SK-N-MC (cell line): ENCODE measurements at regions not wholly inside any gene's neighbourhood (a gene's known extent, or its start where the extent isn't known, plus 50 kb on each side); places are given as distances from the start of the nearest gene placed in this dataset.
A peak's percentile ranks its signal among the peaks of the same experiment; 100 is the strongest.

Experiments
- DNase-seq: peaks from one replicate; pipeline ENCODE4 v3.0.0-alpha.2; 2011; ENCODE audit warnings: low read depth, low spot score
- H3K27ac ChIP-seq: fragments of 200-600 bp; sonication (generic); 2 replicates; pipeline ENCODE4 v1.5.1; 2016; ENCODE audit warnings: mixed run types
- H3K36me3 ChIP-seq: fragments of 200-600 bp; sonication (generic); 2 replicates; pipeline ENCODE4 v1.6.1; 2017; ENCODE audit warnings: antibody characterized with exemption, low read length, mixed read lengths; ENCODE audit not compliant: insufficient read depth
- H3K4me3 ChIP-seq: fragments of 200-600 bp; sonication (generic); 2 replicates; pipeline ENCODE4 v1.5.1; 2016
- H3K9ac ChIP-seq: fragments of 200-600 bp; sonication (generic); 2 replicates; pipeline ENCODE4 v1.8.0; 2017; ENCODE audit warnings: mixed run types, mixed read lengths; ENCODE audit not compliant: insufficient read length
- H3K9me3 ChIP-seq: fragments of 200-600 bp; sonication (generic); 2 replicates; pipeline ENCODE4 v1.6.1; 2017; ENCODE audit warnings: low read depth, mild to moderate bottlenecking, antibody characterized with exemption, low read length, moderate library complexity, mixed read lengths
- EZH2 ChIP-seq: fragments of 200-600 bp; sonication (generic); IDR thresholded peaks from one replicate; pipeline ENCODE4 v1.6.1; 2017; ENCODE audit warnings: antibody characterized with exemption
- FOXP2 ChIP-seq: optimal IDR thresholded peaks from 2 replicates; pipeline ENCODE3; 2011; ENCODE audit warnings: mild to moderate bottlenecking, moderate library complexity; ENCODE audit not compliant: insufficient read depth; ENCODE audit errors: extremely low read length, control extremely low read depth
- POLR2AphosphoS5 ChIP-seq: IDR thresholded peaks from 2 replicates; pipeline ENCODE4 v1.6.1; 2012; ENCODE audit warnings: mild to moderate bottlenecking, low read depth, low read length, borderline replicate concordance

DNA sequence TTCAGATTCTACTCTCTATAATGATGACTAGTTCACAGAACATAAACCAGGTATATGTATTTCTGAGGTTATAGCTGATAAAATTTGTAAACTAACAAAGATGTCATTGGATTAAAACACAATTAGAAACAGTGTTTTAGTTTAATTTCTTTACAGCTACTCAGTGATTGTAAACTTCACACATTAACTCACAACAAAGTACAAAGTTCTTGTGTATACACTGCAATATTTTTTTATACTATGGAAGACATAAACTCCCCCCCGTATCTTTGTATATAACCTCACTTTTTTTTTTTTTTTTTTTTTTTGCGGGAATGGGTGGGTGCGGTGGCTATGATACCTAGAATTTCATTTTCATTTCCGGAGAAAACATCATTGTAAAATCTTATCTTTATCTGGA lies 1043.2 kb downstream of the PCDH18 start:
- H3K9me3 ChIP-seq, result no peaks in the 10 kb centered on the region; the same call in 1 of the 2 replicates
- no peak overlapping the region for H3K27ac ChIP-seq
- no peak for DNase-seq
- H3K4me3 ChIP-seq, result no peak overlapping the region
- no peak overlapping the region for H3K9ac ChIP-seq
- no peaks in the 10 kb centered on the region for H3K36me3 ChIP-seq
- no peak for TF ChIP-seq EZH2
- no peak for TF ChIP-seq FOXP2
- TF ChIP-seq POLR2AphosphoS5, result no peak

DNA sequence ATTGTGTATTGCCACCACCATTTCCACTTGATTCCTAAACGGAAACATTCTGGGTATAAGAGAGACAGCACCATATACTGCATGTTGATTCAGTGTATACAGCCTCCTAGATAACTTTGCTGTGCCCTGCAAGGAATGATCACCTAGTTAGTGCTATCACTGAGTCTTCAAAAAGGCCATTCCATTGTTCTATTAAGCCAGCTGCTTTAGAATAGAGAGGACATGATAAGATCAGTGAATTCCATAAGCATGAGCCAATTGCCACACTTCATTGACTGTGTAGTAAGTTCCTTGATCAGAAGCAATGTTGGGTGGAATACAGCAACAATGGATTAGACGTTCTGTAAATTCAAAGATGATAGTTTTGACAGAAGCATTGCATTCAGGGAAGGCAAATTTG lies 1047.3 kb downstream of the PCDH18 start:
- Histone ChIP-seq H3K27ac (no peak overlapping the region), H3K9me3 (no peaks in the 10 kb centered on the region; the same call in 1 of the 2 replicates), H3K36me3 (no peaks in the 10 kb centered on the region), H3K4me3 (no peak overlapping the region), H3K9ac (no peak overlapping the region)
- TF ChIP-seq EZH2 (no peak), FOXP2 (no peak), POLR2AphosphoS5 (no peak)
- DNase-seq, result no peak

DNA sequence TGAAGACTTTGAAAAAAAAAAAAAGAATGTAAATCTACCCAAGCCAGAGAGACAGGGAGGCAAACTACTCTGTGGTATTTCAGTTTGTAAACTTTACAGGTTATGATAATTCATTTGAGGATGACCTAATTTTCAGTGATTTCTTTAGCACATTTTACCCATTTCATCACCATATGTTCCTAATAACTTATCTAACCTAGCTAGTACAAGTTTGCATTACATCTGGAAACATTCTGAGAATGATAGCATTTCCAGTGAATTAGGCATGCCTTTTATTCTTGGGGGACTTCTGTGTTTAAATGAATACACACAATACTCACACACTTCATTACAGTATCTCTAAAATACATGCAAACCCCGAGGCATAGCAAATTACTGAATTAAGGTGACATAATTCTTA lies 1055.5 kb downstream of the PCDH18 start:
- Histone ChIP-seq H3K9me3 (no peaks in the 10 kb centered on the region), H3K9ac (no peak overlapping the region), H3K4me3 (peak overlapping the region; percentile 14; the same call in 1 of the 2 replicates), H3K27ac (peak overlapping the region; percentile 59; the same call in 1 of the 2 replicates), H3K36me3 (no peaks in the 10 kb centered on the region)
- peak; percentile 45 for DNase-seq
- no peak for TF ChIP-seq FOXP2
- no peak; the same call in 1 of the 2 replicates for TF ChIP-seq POLR2AphosphoS5

DNA sequence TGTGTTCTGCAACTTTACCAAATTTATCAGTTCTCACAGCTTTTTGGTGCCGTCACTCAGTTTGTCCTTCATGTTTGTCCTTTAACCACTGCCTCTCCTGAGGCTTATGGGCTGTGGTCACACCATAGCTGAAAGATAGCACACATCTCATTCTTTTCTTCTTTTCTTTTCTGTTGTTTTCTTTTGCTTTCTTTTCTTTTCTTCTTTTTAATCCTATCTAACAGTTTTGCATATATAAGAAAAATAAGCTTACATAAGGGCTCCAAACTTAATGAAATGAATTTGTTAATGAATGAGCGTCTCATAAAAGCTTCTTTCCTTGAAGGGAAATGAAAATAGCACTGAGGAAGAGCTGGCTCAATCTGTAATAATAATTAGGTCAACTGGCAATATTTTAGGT lies 1061.2 kb downstream of the PCDH18 start:
- Histone ChIP-seq H3K27ac (no peak overlapping the region), H3K9me3 (no peaks in the 10 kb centered on the region), H3K4me3 (no peak overlapping the region), H3K36me3 (no peaks in the 10 kb centered on the region), H3K9ac (no peak overlapping the region)
- no peak for TF ChIP-seq POLR2AphosphoS5
- TF ChIP-seq FOXP2, result no peak
- TF ChIP-seq EZH2, result no peak
- DNase-seq, result no peak

DNA sequence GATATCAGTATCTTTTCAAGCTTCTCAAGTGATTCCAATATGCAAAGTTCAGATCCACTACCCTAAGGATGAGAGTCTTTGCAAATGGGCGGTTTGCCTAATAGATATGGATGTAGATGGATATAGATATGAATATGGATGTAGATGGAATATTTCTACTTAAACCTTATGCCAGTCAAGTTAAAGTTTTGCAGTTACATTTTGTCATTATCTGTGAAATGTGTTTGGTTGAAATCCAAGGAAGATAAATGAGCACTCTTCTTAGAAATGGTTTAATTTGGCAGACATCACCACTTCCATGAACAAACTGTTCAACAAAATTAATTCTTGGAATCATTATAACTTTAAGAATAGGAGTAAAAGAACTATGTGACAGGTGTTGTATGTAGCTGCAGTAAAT lies 1066.6 kb downstream of the PCDH18 start:
- no peak overlapping the region for H3K27ac ChIP-seq
- no peak overlapping the region for H3K9ac ChIP-seq
- DNase-seq, result no peak
- TF ChIP-seq POLR2AphosphoS5 (no peak), FOXP2 (no peak), EZH2 (no peak)
- no peak overlapping the region for H3K4me3 ChIP-seq
- H3K36me3 ChIP-seq, result no peaks in the 10 kb centered on the region
- H3K9me3 ChIP-seq, result no peaks in the 10 kb centered on the region

DNA sequence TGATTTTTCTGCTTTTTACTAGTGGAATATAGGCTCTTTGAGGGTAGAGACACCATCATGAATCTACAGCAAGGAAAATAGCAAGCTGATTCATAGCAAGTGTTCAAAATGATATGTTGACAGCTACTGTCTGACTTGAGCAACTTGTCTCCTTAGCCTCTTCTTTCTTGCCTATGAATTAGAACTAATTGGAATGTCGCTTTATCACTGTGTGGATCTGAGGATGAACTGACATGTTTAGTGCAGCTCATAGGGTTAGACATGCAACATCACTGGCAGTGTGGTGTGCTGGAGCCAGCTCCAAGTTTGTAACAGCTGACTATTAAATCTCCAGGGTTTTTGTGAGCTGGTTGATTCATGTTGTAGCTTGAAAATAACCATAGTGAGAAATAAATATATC lies 1068.4 kb downstream of the PCDH18 start:
- Histone ChIP-seq H3K27ac (no peak overlapping the region), H3K4me3 (no peak overlapping the region), H3K36me3 (no peaks in the 10 kb centered on the region), H3K9ac (no peak overlapping the region), H3K9me3 (no peaks in the 10 kb centered on the region)
- no peak for TF ChIP-seq FOXP2
- TF ChIP-seq EZH2, result no peak
- TF ChIP-seq POLR2AphosphoS5, result no peak
- no peak for DNase-seq

DNA sequence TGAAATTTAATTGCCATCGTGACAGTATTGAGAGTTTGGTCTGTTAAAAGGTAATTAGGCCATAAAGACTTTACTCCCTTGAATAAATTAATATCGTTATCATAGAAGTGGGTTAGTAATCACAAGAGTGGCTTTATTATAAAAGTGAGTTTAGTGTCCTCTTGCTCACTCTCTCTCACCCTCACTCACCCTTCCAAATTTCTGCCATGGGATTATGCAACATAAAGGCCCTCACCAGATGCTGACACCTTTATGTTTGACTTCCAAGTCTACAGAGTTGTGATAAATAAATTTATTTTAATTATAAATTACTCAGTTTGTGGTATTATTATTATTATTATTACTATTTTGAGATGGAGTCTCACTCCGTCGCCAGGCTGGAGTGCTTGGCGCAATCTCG lies 1070.8 kb downstream of the PCDH18 start:
- H3K36me3 ChIP-seq, result no peaks in the 10 kb centered on the region
- no peak overlapping the region for H3K27ac ChIP-seq
- TF ChIP-seq FOXP2 (no peak), POLR2AphosphoS5 (no peak), EZH2 (no peak)
- no peak for DNase-seq
- no peak overlapping the region for H3K4me3 ChIP-seq
- no peak overlapping the region for H3K9ac ChIP-seq
- H3K9me3 ChIP-seq, result no peaks in the 10 kb centered on the region

DNA sequence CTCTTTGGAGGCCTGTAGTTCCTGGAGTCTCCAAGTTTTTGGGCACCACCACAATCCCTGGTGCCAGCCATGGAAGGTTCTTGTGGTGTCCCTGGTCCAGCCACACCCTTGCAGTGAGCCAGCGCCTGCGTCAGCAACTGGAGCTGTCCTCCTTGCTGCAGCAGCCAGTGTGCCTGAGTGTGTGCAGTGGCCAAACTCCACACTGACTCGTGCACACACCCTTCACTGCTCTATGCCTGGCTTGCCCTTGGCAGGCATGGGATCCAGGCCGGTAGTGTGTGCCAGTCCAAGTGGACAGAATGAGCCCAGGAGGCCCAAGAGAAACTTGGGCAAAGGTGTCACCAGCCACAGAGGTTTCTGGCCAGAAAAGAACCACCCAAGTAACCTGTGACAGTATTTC lies 1074.0 kb downstream of the PCDH18 start:
- Histone ChIP-seq H3K27ac (no peak overlapping the region), H3K4me3 (no peak overlapping the region), H3K9me3 (no peaks in the 10 kb centered on the region), H3K9ac (no peak overlapping the region), H3K36me3 (no peaks in the 10 kb centered on the region)
- TF ChIP-seq EZH2, result no peak
- TF ChIP-seq POLR2AphosphoS5, result no peak
- TF ChIP-seq FOXP2, result no peak
- no peak for DNase-seq

DNA sequence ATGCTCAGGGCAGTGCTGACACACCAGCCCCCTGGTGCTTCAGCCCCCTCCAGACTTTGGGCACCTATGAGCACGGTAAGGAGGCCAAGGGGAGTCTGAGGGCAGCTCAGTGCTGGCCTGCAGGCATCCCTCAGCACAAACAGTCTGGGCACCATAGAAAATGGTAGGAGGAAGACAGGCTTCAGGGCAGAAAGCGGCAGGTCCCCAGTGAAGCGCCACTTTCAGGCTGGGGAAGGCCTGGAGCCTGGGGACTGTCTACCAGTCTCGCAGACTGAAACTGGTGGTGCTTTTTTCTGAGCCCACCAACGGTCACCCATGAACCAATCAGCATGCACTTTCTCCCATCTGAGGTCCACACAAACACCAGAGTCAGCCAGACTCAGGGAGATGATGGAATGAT lies 1074.7 kb downstream of the PCDH18 start:
- H3K36me3 ChIP-seq, result no peaks in the 10 kb centered on the region
- no peak overlapping the region for H3K27ac ChIP-seq
- no peak for TF ChIP-seq POLR2AphosphoS5
- TF ChIP-seq FOXP2, result no peak
- TF ChIP-seq EZH2, result no peak
- no peak overlapping the region for H3K9ac ChIP-seq
- H3K4me3 ChIP-seq, result no peak overlapping the region
- no peak for DNase-seq
- no peaks in the 10 kb centered on the region for H3K9me3 ChIP-seq
